T-helper 17 cell (primary cell): ENCODE measurements at regions not wholly inside any gene's neighbourhood (a gene's known extent, or its start where the extent isn't known, plus 50 kb on each side); places are given as distances from the start of the nearest gene placed in this dataset.

Source experiments
- ATAC-seq: fragments of 150-1000 bp; cut with Tn5 transposase; 2 replicates; pipeline ENCODE4 v1.10.0; 2021; ENCODE audit warnings: mild to moderate bottlenecking, moderate library complexity
- DNase-seq, 3 donors: peaks; one replicate each; pipeline versions ENCODE4 v3.0.0 to v3.0.0-alpha.2; 2020 to 2021
- H3K9me3 ChIP-seq: one replicate; pipeline ENCODE4 v1.7.0; 2013; ENCODE audit warnings: low read length, mild to moderate bottlenecking; ENCODE audit not compliant: control insufficient read depth, poor library complexity, severe bottlenecking
- H3K27ac Mint-ChIP-seq: one replicate; pipeline ENCODE4 v1.8.0; 2022; ENCODE audit warnings: mild to moderate bottlenecking, moderate library complexity, mixed read lengths
- H3K27me3 Mint-ChIP-seq: one replicate; pipeline ENCODE4 v1.8.0; 2022; ENCODE audit warnings: mixed read lengths
- H3K36me3 Mint-ChIP-seq: one replicate; pipeline ENCODE4 v1.8.0; 2022; ENCODE audit warnings: low read depth, mixed read lengths
- H3K4me1 Mint-ChIP-seq: one replicate; pipeline ENCODE4 v1.8.0; 2022; ENCODE audit warnings: mild to moderate bottlenecking, mixed read lengths
- H3K4me3 Mint-ChIP-seq: one replicate; pipeline ENCODE4 v1.8.0; 2022; ENCODE audit warnings: mild to moderate bottlenecking, moderate library complexity, mixed read lengths

- no peak for DNase-seq
- peaks cover 4% of the 10 kb centered on the region for H3K4me1 Mint-ChIP-seq
- H3K9me3 ChIP-seq = no peaks in the 10 kb centered on the region
- no peak overlapping the region for H3K27ac Mint-ChIP-seq
- no peak for ATAC-seq
- no peak overlapping the region for H3K4me3 Mint-ChIP-seq
- peaks cover 49% of the 10 kb centered on the region for H3K27me3 Mint-ChIP-seq
- peaks cover 6% of the 10 kb centered on the region for H3K36me3 Mint-ChIP-seq
These were observed 91.3 kb upstream of the FAM171A1 start for GRCh38 chr10:15462253-15462897.

- H3K27ac Mint-ChIP-seq = no peak overlapping the region
- no peak overlapping the region for H3K4me3 Mint-ChIP-seq
- no peaks in the 10 kb centered on the region for H3K9me3 ChIP-seq
- DNase-seq = no peak
- peaks cover 40% of the 10 kb centered on the region for H3K27me3 Mint-ChIP-seq
- H3K36me3 Mint-ChIP-seq = peaks cover 4% of the 10 kb centered on the region
- H3K4me1 Mint-ChIP-seq = peaks cover 4% of the 10 kb centered on the region
- no peak for ATAC-seq
These were observed 90.4 kb upstream of the FAM171A1 start for GRCh38 chr10:15461353-15462108.

GRCh38 chr10:15460661-15461060, 89.6 kb upstream of the FAM171A1 start:
- no peak overlapping the region for H3K27ac Mint-ChIP-seq
- H3K4me1 Mint-ChIP-seq = peaks cover 4% of the 10 kb centered on the region
- no peaks in the 10 kb centered on the region for H3K9me3 ChIP-seq
- H3K4me3 Mint-ChIP-seq = no peak overlapping the region
- H3K27me3 Mint-ChIP-seq = peaks cover 34% of the 10 kb centered on the region
- DNase-seq (no peak), ATAC-seq (no peak)
- peaks cover 3% of the 10 kb centered on the region for H3K36me3 Mint-ChIP-seq

GRCh38 chr10:15459218-15459617, 88.1 kb upstream of the FAM171A1 start:
- no peak overlapping the region for H3K27ac Mint-ChIP-seq
- no peak overlapping the region for H3K4me3 Mint-ChIP-seq
- peaks cover 4% of the 10 kb centered on the region for H3K4me1 Mint-ChIP-seq
- no peaks in the 10 kb centered on the region for H3K36me3 Mint-ChIP-seq
- H3K27me3 Mint-ChIP-seq = peaks cover 28% of the 10 kb centered on the region
- DNase-seq (no peak), ATAC-seq (no peak)
- H3K9me3 ChIP-seq = no peaks in the 10 kb centered on the region

- no peak for DNase-seq
These were observed 86.3 kb upstream of the FAM171A1 start for GRCh38 chr10:15457382-15457781.

GRCh38 chr10:15455456-15455855, 84.4 kb upstream of the FAM171A1 start:
- DNase-seq (no peak), ATAC-seq (no peak)
- no peaks in the 10 kb centered on the region for H3K9me3 ChIP-seq
- no peak overlapping the region for H3K4me3 Mint-ChIP-seq
- no peaks in the 10 kb centered on the region for H3K36me3 Mint-ChIP-seq
- H3K4me1 Mint-ChIP-seq = peaks cover 4% of the 10 kb centered on the region
- H3K27ac Mint-ChIP-seq = no peak overlapping the region
- H3K27me3 Mint-ChIP-seq = peaks cover 52% of the 10 kb centered on the region

More at GRCh38 chr10:15457382-15457781, 86.3 kb upstream of the FAM171A1 start:
- H3K4me3 Mint-ChIP-seq = no peak overlapping the region
- H3K4me1 Mint-ChIP-seq = peaks cover 4% of the 10 kb centered on the region
- ATAC-seq = no peak
- H3K36me3 Mint-ChIP-seq = no peaks in the 10 kb centered on the region
- H3K27ac Mint-ChIP-seq = no peak overlapping the region
- H3K27me3 Mint-ChIP-seq = peaks cover 43% of the 10 kb centered on the region
- no peaks in the 10 kb centered on the region for H3K9me3 ChIP-seq

- H3K9me3 ChIP-seq = no peaks in the 10 kb centered on the region
- H3K4me1 Mint-ChIP-seq = peaks cover 4% of the 10 kb centered on the region
- H3K27me3 Mint-ChIP-seq = peaks cover 55% of the 10 kb centered on the region
- H3K4me3 Mint-ChIP-seq = no peak overlapping the region
- DNase-seq = no peak
- H3K36me3 Mint-ChIP-seq = no peaks in the 10 kb centered on the region
- H3K27ac Mint-ChIP-seq = no peak overlapping the region
- ATAC-seq = no peak
These were observed 82.8 kb upstream of the FAM171A1 start for GRCh38 chr10:15453926-15454325.

- Mint-ChIP-seq H3K36me3 (no peaks in the 10 kb centered on the region), H3K4me1 (peaks cover under 1% of the 10 kb centered on the region), H3K4me3 (no peak overlapping the region), H3K27me3 (peaks cover 56% of the 10 kb centered on the region), H3K27ac (no peak overlapping the region)
- ATAC-seq = no peak
- no peak for DNase-seq
- H3K9me3 ChIP-seq = no peaks in the 10 kb centered on the region
These were observed 82.4 kb upstream of the FAM171A1 start for GRCh38 chr10:15453457-15453856.

GRCh38 chr10:15452545-15452944, 81.5 kb upstream of the FAM171A1 start:
- H3K36me3 Mint-ChIP-seq = no peaks in the 10 kb centered on the region
- peaks cover 66% of the 10 kb centered on the region for H3K27me3 Mint-ChIP-seq
- H3K4me3 Mint-ChIP-seq = no peak overlapping the region
- no peak for ATAC-seq
- no peaks in the 10 kb centered on the region for H3K4me1 Mint-ChIP-seq
- H3K9me3 ChIP-seq = no peaks in the 10 kb centered on the region
- no peak overlapping the region for H3K27ac Mint-ChIP-seq
- DNase-seq = no peak

- no peaks in the 10 kb centered on the region for H3K36me3 Mint-ChIP-seq
- peaks cover 68% of the 10 kb centered on the region for H3K27me3 Mint-ChIP-seq
- DNase-seq (no peak), ATAC-seq (no peak)
- no peak overlapping the region for H3K4me3 Mint-ChIP-seq
- no peaks in the 10 kb centered on the region for H3K9me3 ChIP-seq
- H3K27ac Mint-ChIP-seq = no peak overlapping the region
- H3K4me1 Mint-ChIP-seq = no peaks in the 10 kb centered on the region
These were observed 80.3 kb upstream of the FAM171A1 start for GRCh38 chr10:15451137-15452094.

GRCh38 chr10:15448598-15448997, 77.5 kb upstream of the FAM171A1 start:
- no peak overlapping the region for H3K4me3 Mint-ChIP-seq
- no peaks in the 10 kb centered on the region for H3K9me3 ChIP-seq
- ATAC-seq (no peak), DNase-seq (no peak)
- H3K4me1 Mint-ChIP-seq = no peaks in the 10 kb centered on the region
- no peak overlapping the region for H3K27ac Mint-ChIP-seq
- no peaks in the 10 kb centered on the region for H3K36me3 Mint-ChIP-seq
- peaks cover 72% of the 10 kb centered on the region for H3K27me3 Mint-ChIP-seq

- Mint-ChIP-seq H3K4me3 (no peak overlapping the region), H3K27ac (no peak overlapping the region), H3K36me3 (no peaks in the 10 kb centered on the region), H3K4me1 (peaks cover 5% of the 10 kb centered on the region), H3K27me3 (peaks cover 59% of the 10 kb centered on the region)
- DNase-seq (no peak), ATAC-seq (no peak)
- H3K9me3 ChIP-seq = no peaks in the 10 kb centered on the region
These were observed 73.9 kb upstream of the FAM171A1 start for GRCh38 chr10:15445006-15445390.
